CD4-positive, alpha-beta T cell (primary cell): ENCODE measurements at regions not wholly inside any gene's neighbourhood (a gene's known extent, or its start where the extent isn't known, plus 50 kb on each side); places are given as distances from the start of the nearest gene placed in this dataset.

Experiments
- ATAC-seq: fragments of 200-7000 bp; cut with Tn5 transposase; one replicate; pipeline ENCODE4 v1.10.0; 2022; ENCODE audit warnings: mild to moderate bottlenecking; ENCODE audit not compliant: poor library complexity
- CTCF ChIA-PET: fragments of 350-600 bp; sonication (Branson Sonifier 250); formaldehyde crosslinking; loops from one replicate; lab custom pipeline; 2021; ENCODE audit warnings: antibody characterized with exemption, inconsistent platforms; lab: Charles Lee
- POLR2A ChIA-PET: fragments of 350-600 bp; sonication (Branson Sonifier 250); formaldehyde crosslinking; loops from one replicate; lab custom pipeline; 2021; ENCODE audit warnings: antibody characterized with exemption, inconsistent platforms; lab: Charles Lee
- DNase-seq, 14 experiments: peaks; one replicate each; pipeline ENCODE4 v3.0.0-alpha.2; 2013 to 2020; ENCODE audit warnings: mixed read lengths in 2 of 14
- H3K27ac ChIP-seq, 2 donors: one replicate each; pipeline versions ENCODE4 v1.5.1 to v1.7.0; 2013; ENCODE audit warnings: low read length in 2 of 2, low read depth in 1 of 2, mild to moderate bottlenecking in 1 of 2
- H3K27me3 ChIP-seq, 2 experiments: 1 replicate in 1 of 2; 2 replicates in 1 of 2; pipeline versions ENCODE4 v1.6.1 to v1.7.0; 2013; ENCODE audit warnings: low read length in 2 of 2, control low read depth in 1 of 2, mild to moderate bottlenecking in 1 of 2, moderate library complexity in 1 of 2; ENCODE audit not compliant: insufficient read depth in 2 of 2, control insufficient read depth in 1 of 2
- H3K36me3 ChIP-seq: one replicate; pipeline ENCODE4 v1.6.1; 2013; ENCODE audit warnings: low read length, control low read depth; ENCODE audit not compliant: insufficient read depth
- H3K4me1 ChIP-seq: one replicate; pipeline ENCODE4 v1.6.1; 2013; ENCODE audit warnings: low read length, control low read depth; ENCODE audit not compliant: insufficient read depth
- H3K4me3 ChIP-seq: one replicate; pipeline ENCODE4 v1.5.1; 2013; ENCODE audit warnings: mild to moderate bottlenecking, low read length, moderate library complexity
- H3K9me3 ChIP-seq, 2 experiments: 1 replicate in 1 of 2; 2 replicates in 1 of 2; pipeline versions ENCODE4 v1.6.1 to v1.7.0; 2013; ENCODE audit warnings: low read length in 2 of 2, mild to moderate bottlenecking in 2 of 2, control low read depth in 1 of 2, moderate library complexity in 1 of 2; ENCODE audit not compliant: control insufficient read depth in 1 of 2, insufficient read depth in 1 of 2
- H3K27ac Mint-ChIP-seq: one replicate; pipeline ENCODE4 v1.8.0; 2020; ENCODE audit warnings: mixed read lengths
- H3K27me3 Mint-ChIP-seq: one replicate; pipeline ENCODE4 v1.8.0; 2021; ENCODE audit warnings: mixed read lengths
- H3K36me3 Mint-ChIP-seq: one replicate; pipeline ENCODE4 v1.8.0; 2021; ENCODE audit warnings: low read depth, mixed read lengths
- H3K4me1 Mint-ChIP-seq: one replicate; pipeline ENCODE4 v1.8.0; 2021; ENCODE audit warnings: low read depth, mixed read lengths
- H3K4me3 Mint-ChIP-seq: one replicate; pipeline ENCODE4 v1.8.0; 2020; ENCODE audit warnings: mild to moderate bottlenecking, mixed read lengths
- H3K9me3 Mint-ChIP-seq: one replicate; pipeline ENCODE4 v1.8.0; 2020; ENCODE audit warnings: mixed read lengths
- CTCF ChIP-seq: fragments of 200-600 bp; IDR thresholded peaks from one replicate; pipeline ENCODE4 v1.8.0; 2022; ENCODE audit warnings: antibody characterized with exemption, mild to moderate bottlenecking
- intact Hi-C, 2 experiments: fragments of 100-400 bp; cut with DNase I in 1 of 2; cut with micrococcal nuclease in 1 of 2; formaldehyde crosslinking; loops; one replicate each; pipeline versions ENCODE4 v1.15.1 to v1.9.0; 2023 to 2025; cut with DNase I, micrococcal nuclease

GRCh38 chr12:107388263-107388662 is 294.9 kb upstream of the CRY1 start:
- Mint-ChIP-seq H3K4me1 (peaks cover 74% of the 10 kb centered on the region), H3K27me3 (no peaks in the 10 kb centered on the region), H3K36me3 (no peaks in the 10 kb centered on the region), H3K9me3 (no peaks in the 10 kb centered on the region), H3K4me3 (no peak overlapping the region), H3K27ac (peak overlapping the region; percentile 69)
- ATAC-seq = no peak
- Histone ChIP-seq H3K4me1 (peaks cover 50% of the 10 kb centered on the region), H3K9me3 (no peaks in the 10 kb centered on the region), H3K27ac (no peak overlapping the region), H3K4me3 (no peak overlapping the region), H3K27me3 (no peaks in the 10 kb centered on the region), H3K36me3 (no peaks in the 10 kb centered on the region)
- TF ChIP-seq CTCF = no peak
- intact Hi-C loops = no loop called here
- no peak for DNase-seq
- ChIA-PET CTCF (no interaction called here), POLR2A (interaction anchor here (1.4 to 2.1 kb wide), 2 partner anchors 15 to 68 kb away, joined by 6 to 13 read pairs; no protein-coding TSS in a partner anchor)

- H3K4me3 ChIP-seq = no peak overlapping the region
- H3K36me3 ChIP-seq = no peaks in the 10 kb centered on the region
- peaks cover 53% of the 10 kb centered on the region for H3K4me1 ChIP-seq
- TF ChIP-seq CTCF = no peak
- H3K27ac ChIP-seq = no peak overlapping the region
- peak overlapping the region; percentile 22 for H3K27ac Mint-ChIP-seq
- peak in 1 of 14 experiments; percentile 27 for DNase-seq
- POLR2A ChIA-PET = interaction anchor here (2.1 kb wide), 1 partner anchor 17 kb away, joined by 6 read pairs; no protein-coding TSS in a partner anchor
- CTCF ChIA-PET = no interaction called here
- H3K9me3 ChIP-seq = no peaks in the 10 kb centered on the region
- H3K36me3 Mint-ChIP-seq = no peaks in the 10 kb centered on the region
- H3K9me3 Mint-ChIP-seq = no peaks in the 10 kb centered on the region
- no peaks in the 10 kb centered on the region for H3K27me3 ChIP-seq
- no peak for ATAC-seq
- peak overlapping the region; percentile 6 for H3K4me3 Mint-ChIP-seq
- peaks cover 83% of the 10 kb centered on the region for H3K4me1 Mint-ChIP-seq
- intact Hi-C loops = loop anchor here in 1 of 2 experiments (10.0 kb wide), 1 partner anchor 166 kb away; no protein-coding TSS in a partner anchor
- H3K27me3 Mint-ChIP-seq = no peaks in the 10 kb centered on the region
These were observed 295.2 kb upstream of the PWP1 start for GRCh38 chr12:107390414-107390813.

- ChIA-PET CTCF (interaction anchor here (1.4 kb wide), 1 partner anchor 216 kb away, joined by 3 read pairs; no protein-coding TSS in a partner anchor), POLR2A (interaction anchor here (1.0 to 3.0 kb wide), 3 partner anchors 21 to 73 kb away, joined by 5 to 14 read pairs (median 6); no protein-coding TSS in a partner anchor)
- Histone ChIP-seq H3K4me3 (no peak overlapping the region), H3K4me1 (peaks cover 54% of the 10 kb centered on the region), H3K27ac (no peak overlapping the region), H3K36me3 (no peaks in the 10 kb centered on the region), H3K9me3 (no peaks in the 10 kb centered on the region), H3K27me3 (no peaks in the 10 kb centered on the region)
- Mint-ChIP-seq H3K27ac (peak overlapping the region; percentile 81), H3K36me3 (no peaks in the 10 kb centered on the region), H3K4me3 (peak overlapping the region; percentile 32), H3K4me1 (peaks cover 83% of the 10 kb centered on the region), H3K9me3 (no peaks in the 10 kb centered on the region), H3K27me3 (no peaks in the 10 kb centered on the region)
- no peak for TF ChIP-seq CTCF
- peak in 5 of 14 experiments; percentile 11 to 45 (median 21) for DNase-seq
- ATAC-seq = peak; percentile 76
- intact Hi-C loops = loop anchor here in 1 of 2 experiments (10.0 kb wide), 1 partner anchor 168 kb away; no protein-coding TSS in a partner anchor
These were observed 292.4 kb upstream of the PWP1 start for GRCh38 chr12:107393043-107393717.
